Esophagus muscularis mucosa (tissue), 3 donors: ENCODE measurements at regions not wholly inside any gene's neighbourhood (a gene's known extent, or its start where the extent isn't known, plus 50 kb on each side); places are given as distances from the start of the nearest gene placed in this dataset.

Source experiments
- CTCF ChIP-seq, 3 experiments: fragments of 200-600 bp in 2 of 3; fragments of 450-650 bp in 1 of 3; sonication (generic) in 2 of 3; IDR thresholded peaks; one replicate each; pipeline ENCODE4 v1.5.1; 2017 to 2019; ENCODE audit warnings: antibody characterized with exemption in 3 of 3, mild to moderate bottlenecking in 2 of 3, moderate library complexity in 1 of 3
- POLR2A ChIP-seq: fragments of 450-650 bp; IDR thresholded peaks from one replicate; pipeline ENCODE4 v1.6.1; 2017; ENCODE audit warnings: antibody characterized with exemption, moderate library complexity, mild to moderate bottlenecking, low read depth

GRCh38 chr10:78905957-78906308, 162.8 kb upstream of the ZMIZ1 start:
- TF ChIP-seq POLR2A (no peak), CTCF (IDR thresholded peaks at IDR 0.05) (no peak)
